ENCODE measurements at regions not wholly inside any gene's neighbourhood (a gene's known extent, or its start where the extent isn't known, plus 50 kb on each side); places are given as distances from the start of the nearest gene placed in this dataset.

GRCh38 chr14:42095155-42095554 is 488.5 kb downstream of the LRFN5 start:
- intact Hi-C loops (cut with micrococcal nuclease; ENCODE audit: unreplicated experiment) (no loop called here), in situ Hi-C loops (cut with HindIII; ENCODE audit: low pct_unique_long_range_greater_than_20kb, low sequenced_read_pairs) (no loop called here)
- no peak for DNase-seq (ENCODE audit: low read depth, low spot score)
- BruUV-seq (replicated peaks): no TSS peak
- Histone ChIP-seq H3K27me3 (ENCODE audit: control insufficient read depth, insufficient read depth, low read length) (no peaks in the 10 kb centered on the region), H3K4me3 (ENCODE audit: low read depth in 2 of 2, low read length in 2 of 2) (no peak overlapping the region), H3K4me1 (ENCODE audit: control insufficient read depth, insufficient read depth, low read length) (no peaks in the 10 kb centered on the region), H3K36me3 (ENCODE audit: control insufficient read depth, insufficient read depth, low read length) (no peaks in the 10 kb centered on the region), H3K27ac (ENCODE audit: low read length) (no peak overlapping the region), H3K9me3 (ENCODE audit: control insufficient read depth, insufficient read depth, low read depth, low read length) (no peaks in the 10 kb centered on the region)
- ChIA-PET CTCF (interaction anchor here (0.5 kb wide), 1 partner anchor 70 kb away, joined by 6 read pairs; no protein-coding TSS in a partner anchor), POLR2A (no interaction called here)
- TF ChIP-seq TCF7L2 (IDR thresholded peaks at IDR 0.05; ENCODE audit: low read depth, low read length) (no peak), REST (IDR thresholded peaks at IDR 0.05; ENCODE audit: insufficient read depth in 1 of 2, low read depth in 2 of 2, low read length in 1 of 2) (no peak), POLR2AphosphoS5 (IDR thresholded peaks at IDR 0.05; ENCODE audit: low read depth, low read length) (no peak), SIN3A (IDR thresholded peaks at IDR 0.05; ENCODE audit: borderline replicate concordance, insufficient read depth, low read depth, low read length) (no peak), CTCF (IDR thresholded peaks at IDR 0.05) (no peak)
- no peak for ATAC-seq

GRCh38 chr14:42090122-42090521 is 483.4 kb downstream of the LRFN5 start:
- in situ Hi-C loops (cut with HindIII; ENCODE audit: low pct_unique_long_range_greater_than_20kb, low sequenced_read_pairs): no loop called here
- Histone ChIP-seq H3K36me3 (ENCODE audit: control insufficient read depth, insufficient read depth, low read length) (no peaks in the 10 kb centered on the region), H3K9me3 (ENCODE audit: control insufficient read depth, insufficient read depth, low read depth, low read length) (no peaks in the 10 kb centered on the region), H3K4me1 (ENCODE audit: control insufficient read depth, insufficient read depth, low read length) (no peaks in the 10 kb centered on the region), H3K4me3 (ENCODE audit: low read depth in 2 of 2, low read length in 2 of 2) (no peak overlapping the region), H3K27ac (ENCODE audit: low read length) (no peak overlapping the region), H3K27me3 (ENCODE audit: control insufficient read depth, insufficient read depth, low read length) (no peaks in the 10 kb centered on the region)
- intact Hi-C loops (cut with micrococcal nuclease; ENCODE audit: unreplicated experiment): no loop called here
- ChIA-PET CTCF (no interaction called here), POLR2A (no interaction called here)
- ATAC-seq (no peak), DNase-seq (ENCODE audit: low read depth, low spot score) (no peak)
- no peak for TF ChIP-seq POLR2AphosphoS5 (IDR thresholded peaks at IDR 0.05; ENCODE audit: low read depth, low read length)
- no peak for TF ChIP-seq CTCF (IDR thresholded peaks at IDR 0.05)
- TF ChIP-seq SIN3A (IDR thresholded peaks at IDR 0.05; ENCODE audit: borderline replicate concordance, insufficient read depth, low read depth, low read length): no peak
- TF ChIP-seq TCF7L2 (IDR thresholded peaks at IDR 0.05; ENCODE audit: low read depth, low read length): no peak
- no peak for TF ChIP-seq REST (IDR thresholded peaks at IDR 0.05; ENCODE audit: insufficient read depth in 1 of 2, low read depth in 2 of 2, low read length in 1 of 2)
- no TSS peak for BruUV-seq (replicated peaks)

All from Panc1 (cell line).